NCI-H187 treated with DMSO at 0.1 percent for 48 hours (cell line): ENCODE measurements at regions not wholly inside any gene's neighbourhood (a gene's known extent, or its start where the extent isn't known, plus 50 kb on each side); places are given as distances from the start of the nearest gene placed in this dataset.

Experiments
- DNase-seq: peaks from one replicate; lab custom pipeline; 2025; lab: John Stamatoyannopoulos, UW

GRCh38 chr9:108235609-108236008 is 620.2 kb downstream of the ACTL7B start:
- DNase-seq: no peak

GRCh38 chr9:108234811-108235210 is 621.0 kb downstream of the ACTL7B start:
- DNase-seq: no peak

GRCh38 chr9:108225149-108225800 is 630.5 kb downstream of the ACTL7B start:
- DNase-seq: no peak

GRCh38 chr9:108224716-108225115 is 631.1 kb downstream of the ACTL7B start:
- no peak for DNase-seq

GRCh38 chr9:108219664-108220063 is 636.1 kb downstream of the ACTL7B start:
- no peak for DNase-seq

GRCh38 chr9:108217431-108218349 is 638.1 kb downstream of the ACTL7B start:
- no peak for DNase-seq

- DNase-seq: no peak
Observed at GRCh38 chr9:108213511-108213910, 642.3 kb downstream of the ACTL7B start.

- no peak for DNase-seq
Observed at GRCh38 chr9:108212184-108212583, 643.6 kb downstream of the ACTL7B start.

- no peak for DNase-seq
Observed at GRCh38 chr9:108211411-108211955, 644.3 kb downstream of the ACTL7B start.

GRCh38 chr9:108209132-108209685 is 646.6 kb downstream of the ACTL7B start:
- DNase-seq: no peak

- DNase-seq: no peak
Observed at GRCh38 chr9:108207561-108208165, 648.1 kb downstream of the ACTL7B start.

- no peak for DNase-seq
Observed at GRCh38 chr9:108205276-108205675, 650.5 kb downstream of the ACTL7B start.

GRCh38 chr9:108197899-108198298 is 657.9 kb downstream of the ACTL7B start:
- DNase-seq: no peak

GRCh38 chr9:108197008-108197365 is 658.8 kb downstream of the ACTL7B start:
- no peak for DNase-seq

- no peak for DNase-seq
Observed at GRCh38 chr9:108196332-108197007, 659.3 kb downstream of the ACTL7B start.

- DNase-seq: no peak
Observed at GRCh38 chr9:108194154-108194553, 661.6 kb downstream of the ACTL7B start.

- DNase-seq: no peak
Observed at GRCh38 chr9:108193026-108193710, 662.6 kb downstream of the ACTL7B start.

- DNase-seq: no peak
Observed at GRCh38 chr9:108191065-108191464, 664.7 kb downstream of the ACTL7B start.

GRCh38 chr9:108188976-108189375 is 666.8 kb downstream of the ACTL7B start:
- no peak for DNase-seq

GRCh38 chr9:108188482-108188881 is 667.3 kb downstream of the ACTL7B start:
- DNase-seq: no peak
